ENCODE measurements at regions not wholly inside any gene's neighbourhood (a gene's known extent, or its start where the extent isn't known, plus 50 kb on each side); places are given as distances from the start of the nearest gene placed in this dataset.
"Not testable (repeated sequence)": the region's sequence is repeated elsewhere in the genome, so short reads cannot be mapped to it uniquely, and the experiment has no call there.

DNA sequence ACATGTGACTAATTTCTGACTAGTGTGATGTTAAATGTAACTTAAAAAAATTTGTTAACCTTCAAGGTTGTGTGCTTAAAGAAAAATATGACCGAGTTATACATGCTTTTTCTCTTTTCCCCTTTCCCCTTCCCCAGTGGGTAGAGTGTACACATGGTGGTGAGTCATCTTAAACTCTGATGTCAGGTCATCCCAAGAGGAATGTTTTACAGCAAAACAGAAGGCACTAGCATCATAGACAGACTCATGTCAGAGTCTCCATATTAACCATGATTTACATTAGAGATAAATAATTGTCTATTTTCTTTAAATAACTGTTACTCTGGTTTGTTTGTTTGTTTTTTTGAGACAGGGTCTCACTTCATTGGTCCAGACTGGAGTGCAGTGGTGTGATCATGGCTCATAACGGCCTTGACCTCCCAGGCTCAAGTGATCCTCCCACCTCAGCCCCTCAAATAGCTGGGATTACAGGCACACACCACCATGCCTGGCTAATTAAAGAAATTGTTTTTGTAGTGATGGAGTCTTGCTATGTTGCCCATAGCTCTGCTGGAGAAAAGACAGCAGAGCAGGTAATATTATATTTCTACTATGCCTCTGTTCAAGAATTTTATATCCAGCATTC is 160.4 kb upstream of the PCDH9 start:
- H3K4me3 ChIP-seq (ENCODE audit: low read depth, poor library complexity, severe bottlenecking), result no peak overlapping the region
- intact Hi-C loops (cut with DNase I; ENCODE audit: low total_unique reads), result no loop called here
- WGBS, 2 donors, result 66 to 69% methylated on average over 2 of the region's 2 CpGs
- no peak for TF ChIP-seq POLR2A (IDR thresholded peaks at IDR 0.05)
- TF ChIP-seq, protein P1, sequence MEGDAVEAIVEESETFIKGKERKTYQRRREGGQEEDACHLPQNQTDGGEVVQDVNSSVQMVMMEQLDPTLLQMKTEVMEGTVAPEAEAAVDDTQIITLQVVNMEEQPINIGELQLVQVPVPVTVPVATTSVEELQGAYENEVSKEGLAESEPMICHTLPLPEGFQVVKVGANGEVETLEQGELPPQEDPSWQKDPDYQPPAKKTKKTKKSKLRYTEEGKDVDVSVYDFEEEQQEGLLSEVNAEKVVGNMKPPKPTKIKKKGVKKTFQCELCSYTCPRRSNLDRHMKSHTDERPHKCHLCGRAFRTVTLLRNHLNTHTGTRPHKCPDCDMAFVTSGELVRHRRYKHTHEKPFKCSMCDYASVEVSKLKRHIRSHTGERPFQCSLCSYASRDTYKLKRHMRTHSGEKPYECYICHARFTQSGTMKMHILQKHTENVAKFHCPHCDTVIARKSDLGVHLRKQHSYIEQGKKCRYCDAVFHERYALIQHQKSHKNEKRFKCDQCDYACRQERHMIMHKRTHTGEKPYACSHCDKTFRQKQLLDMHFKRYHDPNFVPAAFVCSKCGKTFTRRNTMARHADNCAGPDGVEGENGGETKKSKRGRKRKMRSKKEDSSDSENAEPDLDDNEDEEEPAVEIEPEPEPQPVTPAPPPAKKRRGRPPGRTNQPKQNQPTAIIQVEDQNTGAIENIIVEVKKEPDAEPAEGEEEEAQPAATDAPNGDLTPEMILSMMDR (IDR thresholded peaks at IDR 0.05), result no peak
- no peak for DNase-seq (ENCODE audit: low spot score in 2 of 2)

DNA sequence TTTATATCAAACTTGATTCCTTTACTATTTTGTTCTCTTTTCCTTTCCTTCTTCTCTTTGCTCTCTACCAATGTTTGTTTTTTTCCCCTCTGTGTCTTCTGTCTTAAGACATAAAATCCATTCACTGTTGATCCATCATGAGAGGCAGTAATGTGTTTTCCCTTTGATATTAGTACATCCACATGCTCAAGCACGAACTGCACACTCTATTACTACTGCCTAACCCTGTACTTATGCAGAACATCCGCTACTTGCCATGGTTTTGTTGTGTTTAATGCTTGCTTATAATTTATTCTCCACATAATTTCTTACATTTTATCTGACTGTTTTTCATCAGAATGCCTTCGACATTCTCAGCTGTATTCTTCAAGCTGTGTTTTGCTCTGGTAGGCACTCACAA is 159.0 kb upstream of the PCDH9 start:
- 36 to 43% methylated on average over 3 of the region's 3 CpGs for WGBS, 2 donors
- intact Hi-C loops (cut with DNase I; ENCODE audit: low total_unique reads), result no loop called here

DNA sequence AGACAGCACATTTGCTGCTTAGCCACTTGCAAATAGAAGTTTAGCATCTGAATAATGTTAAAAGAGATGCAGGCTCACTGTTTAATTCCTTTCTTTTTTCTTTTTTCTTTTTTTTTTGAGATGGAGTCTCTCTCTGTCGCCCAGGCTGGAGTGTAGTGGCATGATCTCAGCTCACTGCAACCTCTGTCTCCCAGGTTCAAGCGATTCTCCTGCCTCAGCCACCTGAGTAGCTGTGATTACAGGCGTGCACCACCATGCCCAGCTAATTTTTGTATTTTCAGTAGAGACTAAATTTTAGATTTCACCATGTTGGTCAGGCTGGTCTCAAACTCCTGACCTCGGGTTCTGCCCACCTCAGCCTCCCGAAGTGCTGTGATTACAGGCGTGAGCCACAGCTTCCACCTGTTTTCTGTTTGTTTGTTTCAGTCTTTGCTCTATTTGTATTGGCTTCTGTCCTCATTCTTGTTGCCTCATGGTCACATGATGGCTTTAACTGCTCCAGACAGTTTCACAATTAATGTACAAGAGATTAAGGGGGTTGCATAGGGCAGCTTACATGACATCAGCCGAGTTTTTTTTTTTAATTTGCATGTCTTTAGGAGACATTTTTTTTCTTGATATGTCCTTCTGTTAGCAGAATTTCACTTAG is 153.1 kb upstream of the PCDH9 start:
- H3K4me3 ChIP-seq (ENCODE audit: low read depth, poor library complexity, severe bottlenecking); DNase-seq (ENCODE audit: low spot score in 2 of 2); intact Hi-C loops (cut with DNase I; ENCODE audit: low total_unique reads): not testable (repeated sequence)

More for the DNA sequence above, 159.0 kb upstream of the PCDH9 start:
- no peak for TF ChIP-seq POLR2A (IDR thresholded peaks at IDR 0.05)
- TF ChIP-seq, protein P1 (IDR thresholded peaks at IDR 0.05), result no peak
- H3K4me3 ChIP-seq (ENCODE audit: low read depth, poor library complexity, severe bottlenecking), result no peak overlapping the region
- DNase-seq (ENCODE audit: low spot score in 2 of 2), result no peak

DNA sequence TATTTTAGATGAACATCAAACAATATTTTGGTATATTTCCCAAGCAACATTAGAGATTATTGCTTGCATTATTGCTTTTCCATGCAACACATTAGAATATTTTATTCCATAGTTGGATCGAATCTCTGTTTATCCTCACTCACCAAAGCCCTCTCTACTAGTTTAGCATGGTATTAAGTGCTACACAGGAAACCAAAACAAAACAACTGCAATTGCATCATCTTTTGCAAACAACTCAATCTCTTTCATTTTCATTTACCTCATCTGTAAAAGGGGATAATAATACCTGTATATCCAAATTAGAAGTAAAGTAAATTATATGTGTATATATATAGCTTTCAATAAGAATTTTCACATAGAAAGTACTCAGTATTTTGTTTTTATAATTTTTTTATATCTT is 147.8 kb upstream of the PCDH9 start:
- TF ChIP-seq, protein P1 (IDR thresholded peaks at IDR 0.05), result no peak
- TF ChIP-seq POLR2A (IDR thresholded peaks at IDR 0.05), result no peak
- DNase-seq (ENCODE audit: low spot score in 2 of 2), result no peak
- intact Hi-C loops (cut with DNase I; ENCODE audit: low total_unique reads), result no loop called here
- 74 to 93% methylated on average over 1 of the region's 1 CpG for WGBS, 2 donors
- H3K4me3 ChIP-seq (ENCODE audit: low read depth, poor library complexity, severe bottlenecking), result no peak overlapping the region

More for the DNA sequence above, 153.1 kb upstream of the PCDH9 start:
- WGBS, 2 donors, result 77 to 80% methylated on average over 7 of the region's 7 CpGs

DNA sequence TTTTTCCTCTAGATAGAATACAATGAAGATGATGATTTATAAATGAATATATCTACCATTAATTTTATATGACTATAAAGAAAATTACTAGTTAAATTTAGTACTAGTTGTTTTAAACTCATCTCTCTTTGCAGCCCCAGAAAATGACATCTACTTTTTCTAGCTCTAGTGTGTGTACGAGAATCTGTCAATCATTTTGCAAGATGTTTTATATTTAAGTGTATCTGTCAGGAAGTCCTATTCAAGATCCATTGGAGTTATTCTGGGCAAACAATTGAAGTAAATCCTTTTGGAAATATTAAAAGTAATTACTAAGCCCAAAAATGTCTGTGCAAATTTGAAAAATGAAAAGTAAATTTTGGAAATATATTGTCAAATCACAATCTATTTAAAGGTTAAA is 144.3 kb upstream of the PCDH9 start:
- intact Hi-C loops (cut with DNase I; ENCODE audit: low total_unique reads), result no loop called here
- TF ChIP-seq POLR2A (IDR thresholded peaks at IDR 0.05), result no peak
- TF ChIP-seq, protein P1 (IDR thresholded peaks at IDR 0.05), result no peak
- 69% methylated on average over 1 of the region's 1 CpG for WGBS, 2 donors
- no peak for DNase-seq (ENCODE audit: low spot score in 2 of 2)
- no peak overlapping the region for H3K4me3 ChIP-seq (ENCODE audit: low read depth, poor library complexity, severe bottlenecking)

DNA sequence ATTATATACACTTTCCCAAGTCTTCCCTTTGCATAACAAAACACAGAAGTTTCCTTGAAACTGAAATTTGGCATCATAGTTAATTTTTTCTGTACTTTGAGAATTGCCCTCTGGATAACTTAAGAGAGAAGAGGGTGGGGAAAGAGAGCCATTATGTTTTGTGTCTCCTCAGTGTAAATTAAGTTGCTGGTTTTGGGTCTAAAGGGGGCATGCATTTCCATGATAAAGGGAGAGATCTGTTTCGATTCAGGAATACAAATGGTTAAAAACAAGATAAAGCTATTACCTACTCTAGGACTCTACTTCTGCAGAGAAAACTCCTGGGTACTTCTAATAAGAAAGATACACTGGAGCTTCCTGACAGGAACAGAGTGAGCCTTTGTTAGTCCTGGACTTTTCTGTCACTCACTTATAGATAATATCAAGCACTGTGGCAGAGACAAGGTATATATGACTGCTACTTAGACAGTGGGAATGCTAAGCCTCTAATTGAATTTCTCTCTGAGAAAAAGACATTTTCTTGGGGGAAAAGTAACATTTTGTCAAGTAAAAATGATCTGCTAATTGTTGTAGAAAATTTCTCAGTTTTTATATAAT is 142.8 kb upstream of the PCDH9 start:
- DNase-seq (ENCODE audit: low spot score in 2 of 2), result no peak
- WGBS, 2 donors, result 56 to 72% methylated on average over 1 of the region's 1 CpG
- intact Hi-C loops (cut with DNase I; ENCODE audit: low total_unique reads), result no loop called here
- TF ChIP-seq, protein P1 (IDR thresholded peaks at IDR 0.05), result no peak
- no peak for TF ChIP-seq POLR2A (IDR thresholded peaks at IDR 0.05)
- H3K4me3 ChIP-seq (ENCODE audit: low read depth, poor library complexity, severe bottlenecking), result no peak overlapping the region

Data from lower leg skin (tissue), 4 donors.